GM18873 (cell line): ENCODE measurements at regions not wholly inside any gene's neighbourhood (a gene's known extent, or its start where the extent isn't known, plus 50 kb on each side); places are given as distances from the start of the nearest gene placed in this dataset.
"Not testable (repeated sequence)": the region's sequence is repeated elsewhere in the genome, so short reads cannot be mapped to it uniquely, and the experiment has no call there.

Experiments used
- ATAC-seq: cut with Tn5 transposase; IDR thresholded peaks from one replicate; pipeline ENCODE4 v1.9.1; 2021; ENCODE audit warnings: mild to moderate bottlenecking, moderate library complexity, moderate number of reproducible peaks; ENCODE audit not compliant: unreplicated experiment, low FRiP score

DNA sequence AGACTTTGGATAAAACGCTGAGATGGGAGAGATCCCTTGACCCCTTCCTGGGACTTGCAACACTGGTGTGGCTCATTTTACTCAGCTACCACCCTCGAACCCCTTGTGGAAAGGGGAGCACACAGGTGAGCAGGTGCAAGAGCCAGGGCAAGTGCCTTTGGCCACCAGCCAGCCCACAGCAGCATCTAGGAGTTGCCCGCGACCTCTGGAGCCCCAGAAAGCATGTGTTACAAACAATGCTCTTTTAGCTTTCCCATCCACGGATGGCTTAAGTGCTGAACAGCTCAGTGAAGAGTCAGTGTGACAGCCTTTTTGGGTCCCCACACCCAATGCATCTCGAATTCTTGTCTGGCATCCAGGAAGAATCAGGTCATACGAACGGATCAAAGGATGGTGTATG lies 197.8 kb downstream of the MEMO1 start:
- ATAC-seq = no peak

DNA sequence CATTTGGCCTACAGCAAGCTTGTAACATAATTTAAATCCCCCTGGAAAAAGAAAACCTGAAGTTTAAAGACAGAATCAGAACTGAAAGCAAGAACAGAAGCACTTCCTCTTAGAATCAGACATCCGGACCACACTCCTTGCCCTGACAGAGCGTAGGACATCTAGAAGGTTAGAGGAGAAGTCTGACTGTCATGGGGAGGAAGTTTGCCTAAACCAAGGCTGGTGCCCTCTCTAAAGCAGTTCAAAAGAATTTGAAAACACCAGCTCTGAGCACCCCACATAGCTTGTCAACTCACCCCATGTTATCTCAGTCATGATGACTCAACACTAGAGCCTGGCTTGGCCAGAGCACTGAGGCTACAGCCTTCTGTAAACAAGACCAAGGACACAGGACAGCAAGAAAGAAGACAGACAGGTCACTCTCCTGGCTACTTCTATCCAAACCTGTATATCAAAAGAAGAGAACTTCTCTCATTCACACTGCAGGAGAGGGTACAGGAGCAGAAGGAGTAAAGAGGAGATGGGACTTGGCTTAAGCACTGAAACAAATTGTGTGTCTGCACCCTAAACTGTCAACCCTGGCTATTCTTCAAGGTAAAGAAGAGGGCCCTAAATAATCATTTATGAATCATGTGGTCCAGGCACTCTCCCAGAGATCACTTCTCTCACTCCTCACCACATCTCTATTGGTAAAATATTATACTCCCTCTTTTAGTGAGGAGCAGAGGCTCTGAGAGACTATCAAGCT lies 198.6 kb downstream of the MEMO1 start:
- peak; percentile 97 for ATAC-seq

GRCh38 chr2:31811482-31811881 lies 199.3 kb downstream of the MEMO1 start:
- ATAC-seq = no peak

DNA sequence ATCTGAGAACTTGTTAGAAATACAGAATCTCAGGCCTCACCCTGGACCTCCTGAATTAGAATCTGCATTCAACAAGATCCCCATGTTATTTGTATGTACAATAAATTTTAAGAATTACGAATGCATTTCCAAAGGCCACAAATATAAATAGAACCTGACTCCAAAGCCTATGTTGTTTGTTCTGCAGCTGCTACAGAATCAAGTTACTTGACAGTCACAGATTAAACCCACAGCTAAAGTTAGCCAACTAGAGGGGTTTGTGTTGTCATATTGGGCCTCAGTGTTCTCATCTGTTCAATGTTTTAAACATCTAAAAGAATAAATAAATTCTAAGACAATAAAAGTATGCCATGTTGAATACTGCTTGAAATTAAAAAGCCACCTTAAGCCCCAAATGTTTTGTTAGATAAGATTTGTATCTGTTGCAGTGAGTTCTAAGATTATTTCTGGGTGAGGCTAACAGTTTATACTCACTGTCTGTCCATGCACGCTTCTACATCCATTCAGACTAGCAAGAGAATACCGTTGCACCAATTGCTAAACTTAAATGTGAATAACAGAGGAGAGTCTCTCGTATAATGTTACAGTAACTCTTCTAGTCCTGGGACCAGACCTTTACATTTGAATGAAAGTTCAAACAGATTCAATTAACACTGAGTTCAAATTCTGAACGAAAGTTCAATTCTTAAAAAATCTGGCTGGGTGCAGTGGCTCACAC lies 200.4 kb downstream of the MEMO1 start:
- no peak for ATAC-seq

DNA sequence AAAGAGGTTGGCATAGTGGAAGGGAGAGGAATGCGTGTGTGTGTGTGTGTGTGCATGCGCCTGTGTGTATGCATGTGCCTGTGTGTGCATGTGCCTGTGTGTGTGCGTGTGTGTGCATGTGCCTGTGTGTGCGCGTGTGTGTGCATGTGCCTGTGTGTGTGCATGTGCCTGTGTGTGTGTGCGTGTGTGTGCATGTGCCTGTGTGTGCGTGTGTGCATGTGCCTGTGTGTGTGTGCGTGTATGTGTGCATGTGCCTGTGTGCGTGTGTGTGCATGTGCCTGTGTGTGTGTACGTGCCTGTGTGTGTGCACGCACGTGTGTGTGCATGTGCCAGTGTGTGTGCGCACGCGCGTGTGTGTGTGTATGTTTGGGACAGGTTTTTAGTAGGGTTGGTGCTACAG lies 205.1 kb downstream of the MEMO1 start:
- ATAC-seq = no peak

DNA sequence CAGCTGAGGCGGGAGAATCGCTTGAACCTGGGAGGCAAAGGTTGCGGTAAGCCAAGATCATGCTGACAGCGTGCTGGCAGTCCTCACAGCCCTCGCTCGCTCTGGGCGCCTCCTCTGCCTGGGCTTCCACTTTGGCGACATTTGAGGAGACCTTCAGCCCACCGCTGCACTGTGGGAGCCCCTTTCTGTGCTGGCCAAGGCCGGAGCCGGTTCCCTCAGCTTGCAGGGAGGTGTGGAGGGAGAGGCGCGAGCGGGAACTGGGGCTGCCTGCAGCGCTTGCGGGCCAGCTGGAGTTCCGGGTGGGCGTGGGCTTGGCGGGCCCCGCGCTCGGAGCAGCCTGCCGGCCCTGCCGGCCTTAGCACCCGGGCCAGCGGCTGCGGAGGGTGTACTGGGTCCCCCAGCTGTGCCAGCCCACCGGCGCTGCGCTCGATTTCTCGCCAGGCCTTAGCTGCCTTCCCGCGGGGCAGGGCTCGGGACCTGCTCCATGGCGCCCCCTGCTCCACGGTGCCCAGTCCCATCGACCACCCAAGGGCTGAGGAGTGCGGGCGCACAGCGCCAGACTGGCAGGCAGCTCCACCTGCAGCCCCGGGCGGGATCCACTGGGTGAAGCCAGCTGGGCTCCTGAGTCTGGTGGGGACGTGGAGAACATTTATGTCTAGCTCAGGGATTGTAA lies 207.2 kb downstream of the MEMO1 start:
- ATAC-seq = not testable (repeated sequence)

- ATAC-seq = no peak
These were observed 208.1 kb downstream of the MEMO1 start for GRCh38 chr2:31802711-31803110.

DNA sequence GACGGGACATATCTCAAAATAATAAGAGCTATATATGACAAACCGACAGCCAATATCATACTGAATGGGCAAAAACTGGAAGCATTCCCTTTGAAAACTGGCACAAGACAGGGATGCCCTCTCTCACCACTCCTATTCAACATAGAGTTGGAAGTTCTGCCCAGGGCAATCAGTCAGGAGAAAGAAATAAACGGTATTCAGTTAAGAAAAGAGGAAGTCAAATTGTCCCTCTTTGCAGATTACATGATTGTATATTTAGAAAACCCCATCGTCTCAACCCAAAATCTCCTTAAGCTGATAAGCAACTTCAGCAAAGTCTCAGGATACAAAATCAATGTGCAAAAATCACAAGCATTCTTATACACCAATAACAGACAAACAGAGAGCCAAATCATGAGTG lies 211.5 kb downstream of the MEMO1 start:
- not testable (repeated sequence) for ATAC-seq

DNA sequence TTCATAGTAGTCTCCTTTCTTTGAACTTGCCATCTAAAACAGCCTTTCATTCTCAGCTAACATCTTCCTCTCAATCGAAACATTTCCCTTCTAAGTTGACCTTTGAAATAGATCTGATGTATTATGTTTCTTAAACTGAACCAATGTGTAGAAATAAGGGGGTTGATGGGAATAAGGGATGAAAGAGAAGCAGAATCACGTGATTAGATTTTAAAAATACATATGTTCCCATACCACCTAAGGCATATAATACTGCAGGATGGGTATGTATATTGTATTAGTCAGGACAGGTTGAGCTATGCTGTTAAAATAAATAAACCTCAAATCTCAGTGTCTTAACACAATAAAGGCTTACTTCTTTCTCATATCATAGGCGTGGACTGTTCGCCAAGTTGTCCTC lies 207.5 kb upstream of the SRD5A2 start:
- ATAC-seq = no peak

DNA sequence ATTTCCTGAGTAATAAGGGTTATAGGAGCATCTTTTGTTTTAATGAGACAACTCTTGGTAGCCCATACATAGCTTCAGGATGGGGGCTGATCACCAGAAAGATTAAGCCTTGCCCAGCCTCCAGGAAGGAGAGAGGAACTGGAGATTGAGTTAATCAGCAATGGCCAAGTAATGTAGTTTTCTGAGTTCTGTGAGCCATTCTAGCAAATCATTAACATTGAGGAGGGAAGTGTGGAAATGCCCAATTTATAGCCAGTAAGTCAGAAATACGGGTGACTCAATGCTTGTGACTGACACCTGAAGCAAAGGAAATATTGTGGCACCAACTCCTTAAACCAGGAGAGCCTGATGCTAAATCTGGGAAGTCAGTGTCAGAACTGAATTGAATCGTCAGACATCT lies 205.1 kb upstream of the SRD5A2 start:
- peak; percentile 81 for ATAC-seq

DNA sequence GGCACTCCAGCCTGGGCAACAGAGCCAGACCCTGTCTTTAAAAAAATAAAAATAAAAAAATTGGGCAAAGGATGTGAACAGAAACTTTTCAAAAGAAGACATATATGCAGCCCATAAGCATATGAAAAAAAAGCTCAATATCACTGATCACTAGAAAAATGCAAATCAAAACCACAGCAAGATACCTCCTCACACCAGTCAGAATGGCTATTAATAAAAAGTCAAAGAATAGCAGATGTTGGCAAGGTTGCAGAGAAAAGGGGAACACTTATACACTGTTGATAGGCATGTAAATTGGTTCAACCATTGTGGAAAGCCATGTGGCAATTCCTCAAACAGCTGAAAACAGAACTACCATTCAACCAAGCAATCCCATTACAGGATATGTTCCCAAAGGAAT lies 204.1 kb upstream of the SRD5A2 start:
- ATAC-seq = no peak

- ATAC-seq = not testable (repeated sequence)
These were observed 202.8 kb upstream of the SRD5A2 start for GRCh38 chr2:31783446-31784091.

- no peak for ATAC-seq
These were observed 197.4 kb upstream of the SRD5A2 start for GRCh38 chr2:31778153-31778552.

DNA sequence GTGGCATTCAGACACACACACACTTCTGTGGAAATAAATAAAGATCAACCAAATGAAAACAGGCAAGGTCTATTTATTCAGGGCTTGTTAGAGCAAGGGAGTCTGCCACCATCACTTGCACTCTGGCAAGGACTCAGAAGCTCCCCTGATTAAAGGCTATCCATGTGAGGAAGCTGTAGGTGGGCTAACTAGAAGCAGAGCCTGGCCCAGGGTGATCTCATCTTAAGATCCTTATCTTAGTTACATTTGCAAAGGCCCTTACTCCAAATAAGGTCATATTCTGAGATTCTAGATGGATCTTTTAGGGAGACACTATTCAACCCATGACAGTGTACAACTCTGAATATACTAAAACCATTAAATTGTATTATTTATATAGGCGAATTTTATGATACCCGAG lies 190.0 kb upstream of the SRD5A2 start:
- ATAC-seq = no peak

DNA sequence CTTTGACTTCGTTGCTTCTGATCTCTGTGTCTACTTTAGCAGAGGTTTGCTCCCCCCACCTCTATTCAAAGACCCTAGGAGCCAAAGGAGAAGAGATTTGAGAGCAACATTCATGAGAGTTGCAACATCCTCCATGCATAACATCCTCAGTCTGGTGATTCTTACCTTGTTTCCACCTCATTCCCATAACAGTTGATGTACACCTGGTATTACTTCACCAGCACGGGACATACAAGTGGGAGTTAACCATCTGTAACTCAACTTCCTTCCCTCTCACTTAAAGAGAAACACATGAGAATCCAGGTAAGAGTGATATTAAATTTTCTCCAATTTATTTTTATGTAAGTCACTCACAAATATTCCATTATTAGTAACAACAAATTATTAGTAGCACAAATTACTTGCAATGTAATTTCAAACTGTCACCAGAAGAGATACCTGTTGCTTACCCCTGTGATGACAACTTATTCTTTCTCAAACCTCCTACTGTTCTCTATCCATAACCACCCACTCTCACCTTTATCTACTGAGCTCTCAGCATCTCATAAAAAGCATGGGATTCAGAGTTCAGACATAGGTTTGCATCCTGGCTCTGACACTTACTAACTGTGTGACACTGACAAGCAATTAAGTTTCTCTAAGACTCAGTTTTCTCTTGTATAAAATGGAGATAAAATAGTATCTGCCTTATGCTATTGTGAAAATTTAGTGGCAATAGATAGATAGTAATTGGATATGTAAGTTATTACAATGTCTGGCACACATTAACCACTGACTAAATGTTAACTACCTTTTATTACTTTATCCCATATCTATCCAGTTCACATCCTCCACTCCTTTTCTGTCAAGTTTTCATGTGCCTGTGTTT lies 184.6 kb upstream of the SRD5A2 start:
- no peak for ATAC-seq

- ATAC-seq = no peak
These were observed 183.4 kb upstream of the SRD5A2 start for GRCh38 chr2:31764169-31764568.

- no peak for ATAC-seq
These were observed 181.3 kb upstream of the SRD5A2 start for GRCh38 chr2:31762085-31762484.

GRCh38 chr2:31757351-31757750 lies 176.6 kb upstream of the SRD5A2 start:
- ATAC-seq = not testable (repeated sequence)

DNA sequence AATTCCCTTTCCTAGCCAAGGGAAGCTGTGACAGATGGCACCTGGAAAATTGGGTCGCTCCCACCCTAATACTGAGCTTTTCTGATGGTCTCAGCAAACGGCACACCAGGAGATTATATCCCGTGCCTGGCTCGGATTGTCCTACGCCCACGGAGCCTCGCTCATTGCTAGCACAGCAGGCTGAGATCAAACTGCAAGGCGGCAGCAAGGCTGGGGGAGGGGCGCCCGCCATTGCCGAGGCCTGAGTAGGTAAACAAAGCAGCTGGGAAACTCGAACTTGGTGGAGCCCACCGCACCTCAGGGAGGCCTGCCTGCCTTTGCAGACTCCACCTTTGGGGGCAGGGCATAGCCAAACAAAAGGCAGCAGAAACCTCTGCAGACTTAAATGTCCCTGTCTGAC lies 168.0 kb upstream of the SRD5A2 start:
- not testable (repeated sequence) for ATAC-seq

GRCh38 chr2:31748041-31748440 lies 167.3 kb upstream of the SRD5A2 start:
- ATAC-seq = no peak
